ENCODE measurements at regions not wholly inside any gene's neighbourhood (a gene's known extent, or its start where the extent isn't known, plus 50 kb on each side); places are given as distances from the start of the nearest gene placed in this dataset.

DNA sequence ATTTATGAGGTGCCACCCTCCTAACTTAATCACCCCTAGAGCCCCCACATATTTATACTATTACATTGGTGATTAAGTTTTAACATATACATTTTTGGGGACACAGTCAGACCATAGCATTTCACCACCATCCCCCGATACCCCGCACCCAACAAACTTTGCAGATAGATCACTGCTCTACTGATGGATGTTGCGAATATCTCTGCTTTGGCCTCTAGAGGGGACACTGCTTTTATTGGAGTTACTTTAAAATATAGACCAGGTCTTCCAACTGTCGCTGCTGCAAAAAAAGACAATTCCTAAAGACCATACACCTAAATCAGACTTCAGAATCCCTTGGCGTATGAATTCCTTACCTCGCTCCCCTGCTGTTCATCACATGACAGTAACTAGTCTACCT lies 115.8 kb upstream of the FSHR start:
- ChIA-PET POLR2A (no interaction called here), CTCF (no interaction called here)

- ChIA-PET POLR2A (no interaction called here), CTCF (no interaction called here)
Measured at GRCh38 chr2:49265471-49265870, 111.2 kb upstream of the FSHR start.

- CTCF ChIA-PET: no interaction called here
- POLR2A ChIA-PET: no interaction called here
Measured at GRCh38 chr2:49262801-49263560, 108.7 kb upstream of the FSHR start.

DNA sequence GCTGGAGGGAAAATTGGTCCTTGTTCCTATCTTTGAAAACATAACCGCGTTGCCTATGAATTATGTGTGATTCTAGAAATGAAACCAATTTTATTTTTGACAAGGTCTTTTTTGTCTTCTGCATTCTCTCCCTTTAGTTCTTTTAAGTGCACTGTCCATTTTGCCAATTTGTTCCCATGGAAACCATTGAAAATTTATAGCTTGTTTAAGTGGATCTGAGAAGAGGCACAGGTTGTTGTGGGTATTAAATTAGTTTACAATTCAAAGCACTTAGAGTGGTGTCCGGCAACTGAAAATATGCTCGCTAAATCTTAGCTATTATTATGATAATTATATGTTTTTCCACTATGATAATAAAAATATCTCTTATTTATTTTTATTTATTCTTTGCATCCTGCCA lies 107.5 kb upstream of the FSHR start:
- ChIA-PET POLR2A (no interaction called here), CTCF (no interaction called here)

GRCh38 chr2:49260979-49261538 lies 106.7 kb upstream of the FSHR start:
- POLR2A ChIA-PET: no interaction called here
- CTCF ChIA-PET: no interaction called here

DNA sequence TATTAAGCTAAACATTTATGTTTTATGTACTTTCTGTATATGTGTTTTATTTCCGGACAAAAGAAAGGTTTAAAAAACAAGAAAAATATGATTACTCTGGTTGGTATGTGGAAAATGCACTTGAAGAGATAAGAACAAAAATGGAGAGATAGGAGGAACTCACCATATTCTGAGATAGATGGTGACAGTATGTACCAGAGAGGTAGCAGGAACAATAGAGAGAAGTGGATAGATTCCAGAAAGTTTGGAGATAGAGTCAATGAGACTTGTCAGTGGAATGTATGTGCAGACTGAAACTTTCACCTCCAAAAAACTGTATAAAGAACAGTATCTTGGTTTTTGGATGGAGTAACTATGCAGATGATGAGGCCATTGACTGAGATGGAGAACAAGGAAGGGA lies 105.6 kb upstream of the FSHR start:
- POLR2A ChIA-PET: no interaction called here
- CTCF ChIA-PET: no interaction called here

DNA sequence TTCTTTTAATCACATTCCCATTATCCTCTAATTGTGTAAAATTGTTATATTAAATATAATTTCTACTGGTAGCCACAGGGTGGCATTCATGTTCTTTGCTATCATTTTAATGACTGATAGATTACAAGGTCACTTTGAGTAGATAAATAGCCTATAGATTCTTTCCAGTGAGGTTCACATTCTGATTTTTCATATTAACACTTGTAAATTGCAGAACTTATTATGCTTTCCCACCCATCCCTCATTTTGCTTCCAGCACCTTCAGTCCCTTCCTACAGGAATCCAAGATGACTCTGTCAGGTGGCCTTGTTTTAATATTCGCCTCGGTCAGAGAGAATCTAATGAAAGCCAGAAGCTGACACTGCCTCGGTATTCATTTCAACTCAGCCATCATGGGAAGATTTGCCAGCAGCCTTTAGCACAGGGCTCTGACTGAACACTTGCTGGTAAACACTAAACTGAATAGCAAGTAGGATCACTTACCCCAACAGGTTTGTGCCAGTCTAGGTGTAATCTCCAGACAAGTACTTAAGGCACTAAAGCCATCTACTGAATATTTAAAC lies 101.2 kb upstream of the FSHR start:
- ChIA-PET CTCF (no interaction called here), POLR2A (no interaction called here)

GRCh38 chr2:49254401-49254800 lies 100.1 kb upstream of the FSHR start:
- ChIA-PET CTCF (no interaction called here), POLR2A (no interaction called here)

- POLR2A ChIA-PET: no interaction called here
- CTCF ChIA-PET: no interaction called here
Measured at GRCh38 chr2:49251766-49252165, 97.5 kb upstream of the FSHR start.

DNA sequence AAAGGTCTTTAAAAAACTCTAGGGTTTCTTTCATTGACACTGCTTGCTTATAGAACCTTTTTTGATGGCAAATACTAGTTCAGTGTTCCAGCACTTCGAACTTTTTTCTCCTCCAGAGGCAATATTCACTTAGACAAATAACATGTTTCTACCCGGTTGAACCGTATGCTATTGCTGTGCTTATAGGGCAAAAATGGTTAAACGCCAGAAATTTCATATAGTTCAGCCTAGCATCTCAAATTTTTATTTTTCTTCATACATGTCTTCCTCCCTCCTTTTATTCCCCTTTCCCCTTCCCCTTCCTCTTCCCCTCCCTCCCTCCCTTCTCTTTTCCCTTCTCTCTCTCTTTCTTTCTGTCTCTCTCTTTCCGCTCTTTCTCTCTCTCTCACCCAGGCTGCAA lies 96.9 kb upstream of the FSHR start:
- CTCF ChIA-PET: no interaction called here
- POLR2A ChIA-PET: no interaction called here

DNA sequence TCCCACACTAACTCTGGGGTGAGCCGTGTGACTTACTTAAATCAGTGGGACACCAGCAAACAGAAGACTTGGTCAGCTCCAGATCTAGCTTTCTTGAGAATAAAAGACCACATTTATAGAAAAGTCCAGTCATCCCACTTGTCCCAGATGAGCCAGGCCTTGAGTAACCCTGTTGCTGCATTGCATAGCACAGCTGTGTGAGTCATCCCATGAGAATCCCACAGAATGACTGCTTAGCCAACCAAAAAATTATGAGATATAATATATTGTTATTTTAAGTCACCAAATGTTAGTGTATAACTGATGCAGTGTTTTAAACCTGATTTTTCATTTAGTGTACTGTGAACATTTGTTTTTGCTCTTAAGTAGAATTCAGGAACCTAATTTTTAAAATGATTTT lies 94.2 kb upstream of the FSHR start:
- POLR2A ChIA-PET: no interaction called here
- CTCF ChIA-PET: no interaction called here

GRCh38 chr2:49241991-49242390 lies 87.7 kb upstream of the FSHR start:
- ChIA-PET POLR2A (no interaction called here), CTCF (no interaction called here)

GRCh38 chr2:49241501-49241900 lies 87.2 kb upstream of the FSHR start:
- CTCF ChIA-PET: no interaction called here
- POLR2A ChIA-PET: no interaction called here

- ChIA-PET CTCF (no interaction called here), POLR2A (no interaction called here)
Measured at GRCh38 chr2:49240608-49241007, 86.3 kb upstream of the FSHR start.

GRCh38 chr2:49238604-49238960 lies 84.3 kb upstream of the FSHR start:
- CTCF ChIA-PET: no interaction called here
- POLR2A ChIA-PET: no interaction called here

DNA sequence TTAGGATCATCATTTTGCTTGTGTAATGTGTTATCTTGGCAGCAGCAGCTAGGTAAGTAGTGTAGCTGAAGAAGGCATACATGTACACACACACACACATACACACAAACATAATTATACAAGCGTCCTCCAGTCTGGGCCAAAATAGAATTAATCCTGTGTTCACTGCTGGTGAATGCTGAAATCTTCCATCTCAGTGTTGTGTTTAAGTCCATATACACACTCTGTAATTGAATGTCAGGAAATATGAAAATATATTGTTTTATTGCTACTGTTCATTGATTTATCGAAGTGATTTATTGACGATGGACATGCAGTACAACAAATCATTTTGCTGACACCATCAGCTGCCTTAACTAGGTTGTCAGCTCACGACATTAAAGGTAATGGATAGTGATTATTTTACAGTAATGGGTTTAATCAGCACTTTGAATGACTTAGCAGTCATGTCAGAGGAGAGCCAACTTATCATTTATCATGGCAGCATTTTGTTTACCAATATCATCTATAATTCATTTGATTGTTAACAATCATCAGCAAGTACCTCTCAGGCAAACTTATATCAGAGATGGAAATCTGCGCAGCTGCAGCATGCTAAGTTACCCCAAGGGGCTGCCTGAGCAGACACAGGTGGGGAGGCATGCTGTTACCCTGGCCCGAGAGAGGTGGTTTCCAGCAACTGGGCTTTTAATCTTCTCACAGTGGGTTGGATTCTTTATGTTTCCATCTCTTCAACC lies 83.7 kb upstream of the FSHR start:
- ChIA-PET CTCF (no interaction called here), POLR2A (no interaction called here)

DNA sequence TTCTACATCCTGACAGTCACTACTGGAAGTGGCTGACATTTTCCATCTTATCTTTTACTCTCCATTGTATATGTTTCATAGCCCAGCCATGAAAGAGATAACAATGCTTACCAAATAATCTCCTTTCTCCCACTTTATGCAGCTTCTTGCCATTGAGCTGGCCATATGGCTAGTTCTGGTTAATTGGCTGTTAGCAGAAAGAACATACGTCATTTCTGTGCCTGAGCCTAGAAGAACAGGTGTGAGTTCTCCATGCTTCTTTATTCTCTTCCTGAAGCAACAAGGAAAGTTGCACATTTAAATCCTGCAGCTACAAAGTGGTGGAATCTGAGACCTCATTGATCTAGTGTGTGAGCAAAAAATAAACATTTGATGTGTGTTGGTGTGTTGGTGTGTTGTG lies 82.0 kb upstream of the FSHR start:
- CTCF ChIA-PET: no interaction called here
- POLR2A ChIA-PET: no interaction called here

DNA sequence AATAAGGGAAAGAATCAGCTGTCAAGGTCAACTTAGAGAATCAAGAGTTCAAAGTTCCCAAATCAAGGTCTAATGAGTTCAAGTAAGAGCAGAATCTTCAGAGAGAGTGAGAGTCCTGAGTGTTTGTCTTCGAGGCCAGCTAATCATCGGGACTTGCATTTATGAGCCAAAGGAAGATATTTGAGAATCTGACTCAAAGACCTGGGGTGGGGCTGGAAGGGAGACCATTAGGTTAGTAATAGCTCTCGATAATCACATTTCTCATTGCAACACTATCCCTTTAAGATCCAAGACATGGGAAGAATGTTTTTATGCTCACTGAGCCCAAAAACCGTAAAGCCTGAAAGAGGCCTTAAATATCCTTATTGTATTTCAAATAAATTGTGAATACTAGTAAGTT lies 72.0 kb upstream of the FSHR start:
- ChIA-PET POLR2A (no interaction called here), CTCF (no interaction called here)

GRCh38 chr2:49225126-49225525 lies 70.8 kb upstream of the FSHR start:
- POLR2A ChIA-PET: no interaction called here

DNA sequence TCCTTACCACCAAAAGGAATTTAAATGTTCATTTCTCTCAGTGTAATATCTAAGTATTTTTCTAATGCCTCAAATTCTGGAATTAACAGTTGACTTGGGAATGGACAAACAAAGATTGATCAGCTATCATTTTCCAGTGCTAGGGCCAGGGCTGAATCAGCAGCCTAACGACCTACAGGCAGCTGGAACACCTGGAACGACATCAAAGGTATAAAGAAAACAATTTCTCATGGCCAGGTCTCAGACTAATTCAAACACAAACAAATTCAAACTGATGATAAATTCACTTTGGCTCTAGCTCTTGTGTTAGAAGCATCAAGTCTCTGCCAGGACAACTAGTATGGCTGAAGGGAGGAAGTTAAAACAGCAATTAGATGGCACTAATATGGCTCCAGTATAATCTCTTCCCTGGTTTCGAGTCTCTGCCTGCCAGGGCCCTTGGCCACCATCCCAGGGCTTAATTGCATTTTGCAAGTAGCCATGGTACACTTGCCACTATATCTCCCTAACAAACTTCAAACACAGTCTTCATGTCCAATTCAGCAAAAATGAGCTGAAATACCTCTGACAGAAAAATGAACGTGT lies 70.2 kb upstream of the FSHR start:
- POLR2A ChIA-PET: no interaction called here

More at GRCh38 chr2:49225126-49225525, 70.8 kb upstream of the FSHR start:
- CTCF ChIA-PET: no interaction called here

DNA sequence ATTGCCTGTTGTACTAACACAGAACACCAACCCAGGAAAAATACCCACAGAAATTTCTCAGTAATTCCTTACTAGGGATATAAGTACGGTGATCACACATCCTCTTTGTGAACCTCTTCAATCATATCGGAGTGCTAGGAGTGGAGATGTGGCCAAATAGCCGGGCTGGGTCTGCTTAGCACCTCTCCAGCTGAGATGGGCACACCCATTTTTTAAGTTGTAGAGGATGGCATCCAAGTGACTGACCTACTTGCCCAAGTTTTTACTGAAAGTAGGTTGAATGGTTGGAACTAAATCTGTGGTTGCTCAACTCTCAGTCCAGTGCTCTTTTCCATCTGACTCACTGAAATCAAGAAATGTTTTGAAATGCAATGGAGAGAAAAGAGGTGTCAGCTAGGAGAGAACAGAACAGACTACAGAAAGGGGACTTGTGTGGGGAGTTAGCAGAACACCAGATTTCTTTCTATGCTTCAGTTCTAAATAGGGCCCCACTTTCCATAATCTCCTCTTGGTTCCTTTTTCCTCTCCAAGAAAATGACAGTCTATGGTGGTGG lies 68.7 kb upstream of the FSHR start:
- CTCF ChIA-PET: no interaction called here
- POLR2A ChIA-PET: no interaction called here

More for the DNA sequence above, 70.2 kb upstream of the FSHR start:
- CTCF ChIA-PET: no interaction called here

All from activated CD8-positive, alpha-beta memory T cell treated with anti-CD3 and anti-CD28 coated beads for 36 hours (primary cell).